ENCODE measurements at regions not wholly inside any gene's neighbourhood (a gene's known extent, or its start where the extent isn't known, plus 50 kb on each side); places are given as distances from the start of the nearest gene placed in this dataset.

GRCh38 chr6:66900133-66901083 lies 1193.4 kb upstream of the EYS start (continued):
- TF ChIP-seq RFX5 (IDR thresholded peaks at IDR 0.05; ENCODE audit: borderline replicate concordance, low read depth, low read length) (no peak), POLR2AphosphoS5 (IDR thresholded peaks at IDR 0.05; ENCODE audit: low read depth, low read length) (no peak), CHD2 (IDR thresholded peaks at IDR 0.05; ENCODE audit: low read length) (no peak), ASH2L (IDR thresholded peaks at IDR 0.05; ENCODE audit: low read length) (no peak), BACH1 (IDR thresholded peaks at IDR 0.05; ENCODE audit: low read length) (no peak), RXRA (IDR thresholded peaks at IDR 0.05; ENCODE audit: insufficient read depth, low read depth, low read length) (no peak), TAF1 (IDR thresholded peaks at IDR 0.05; ENCODE audit: low read depth, low read length) (no peak)

Measured in H1 (cell line).